ENCODE measurements at regions not wholly inside any gene's neighbourhood (a gene's known extent, or its start where the extent isn't known, plus 50 kb on each side); places are given as distances from the start of the nearest gene placed in this dataset.

DNA sequence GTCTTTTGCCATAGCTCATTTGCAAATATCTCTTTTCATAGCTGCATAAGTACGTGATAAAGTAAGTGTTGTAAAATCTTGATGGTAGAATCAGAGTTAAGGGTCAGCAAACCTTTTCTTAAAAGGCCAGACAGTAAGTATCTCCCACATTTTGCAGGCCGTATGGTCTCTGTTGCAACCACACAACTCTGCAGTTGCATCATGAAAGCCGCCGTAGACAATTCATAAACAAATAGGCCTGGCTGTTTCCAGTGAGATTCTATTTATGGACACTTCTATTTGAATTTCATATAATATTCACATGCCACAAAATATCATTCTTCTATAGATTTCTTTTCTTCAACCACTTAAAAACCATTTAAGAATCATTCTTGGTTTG, 248.5 kb downstream of the TLE3 start:
- Histone ChIP-seq H3K4me3 (ENCODE audit: low read length) (no peak overlapping the region), H3K4me2 (ENCODE audit: low read depth, low read length) (no peak overlapping the region), H3K79me2 (ENCODE audit: low read length) (no peaks in the 10 kb centered on the region), H3K36me3 (replicated peaks; ENCODE audit: insufficient read depth, low read length) (no peaks in the 10 kb centered on the region), H3K4me1 (ENCODE audit: low read length) (no peaks in the 10 kb centered on the region), H3K9ac (ENCODE audit: low read length) (no peak overlapping the region), H4K20me1 (ENCODE audit: insufficient read depth, low read length) (no peaks in the 10 kb centered on the region), H3K9me2 (replicated peaks; ENCODE audit: insufficient read depth, low read length) (no peaks in the 10 kb centered on the region), H3F3A (ENCODE audit: insufficient read depth, low read length) (no peaks in the 10 kb centered on the region), H2AFZ (ENCODE audit: low read length) (no peak overlapping the region), H3K9me3 (replicated peaks; ENCODE audit: insufficient read depth, low read length) (no peaks in the 10 kb centered on the region), H3K27me3 (replicated peaks; ENCODE audit: insufficient read depth, low read length) (no peaks in the 10 kb centered on the region), H3K27ac (ENCODE audit: low read length) (no peak overlapping the region)
- TF ChIP-seq EZH2 (optimal IDR thresholded peaks at IDR 0.05; ENCODE audit: low read depth, low read length) (no peak), EZH2phosphoT487 (IDR thresholded peaks at IDR 0.05; ENCODE audit: low read length) (no peak)
- TF ChIP-seq, protein P1, sequence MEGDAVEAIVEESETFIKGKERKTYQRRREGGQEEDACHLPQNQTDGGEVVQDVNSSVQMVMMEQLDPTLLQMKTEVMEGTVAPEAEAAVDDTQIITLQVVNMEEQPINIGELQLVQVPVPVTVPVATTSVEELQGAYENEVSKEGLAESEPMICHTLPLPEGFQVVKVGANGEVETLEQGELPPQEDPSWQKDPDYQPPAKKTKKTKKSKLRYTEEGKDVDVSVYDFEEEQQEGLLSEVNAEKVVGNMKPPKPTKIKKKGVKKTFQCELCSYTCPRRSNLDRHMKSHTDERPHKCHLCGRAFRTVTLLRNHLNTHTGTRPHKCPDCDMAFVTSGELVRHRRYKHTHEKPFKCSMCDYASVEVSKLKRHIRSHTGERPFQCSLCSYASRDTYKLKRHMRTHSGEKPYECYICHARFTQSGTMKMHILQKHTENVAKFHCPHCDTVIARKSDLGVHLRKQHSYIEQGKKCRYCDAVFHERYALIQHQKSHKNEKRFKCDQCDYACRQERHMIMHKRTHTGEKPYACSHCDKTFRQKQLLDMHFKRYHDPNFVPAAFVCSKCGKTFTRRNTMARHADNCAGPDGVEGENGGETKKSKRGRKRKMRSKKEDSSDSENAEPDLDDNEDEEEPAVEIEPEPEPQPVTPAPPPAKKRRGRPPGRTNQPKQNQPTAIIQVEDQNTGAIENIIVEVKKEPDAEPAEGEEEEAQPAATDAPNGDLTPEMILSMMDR (IDR thresholded peaks at IDR 0.05; ENCODE audit: low read length), result no peak
- DNase-seq, result no peak

DNA sequence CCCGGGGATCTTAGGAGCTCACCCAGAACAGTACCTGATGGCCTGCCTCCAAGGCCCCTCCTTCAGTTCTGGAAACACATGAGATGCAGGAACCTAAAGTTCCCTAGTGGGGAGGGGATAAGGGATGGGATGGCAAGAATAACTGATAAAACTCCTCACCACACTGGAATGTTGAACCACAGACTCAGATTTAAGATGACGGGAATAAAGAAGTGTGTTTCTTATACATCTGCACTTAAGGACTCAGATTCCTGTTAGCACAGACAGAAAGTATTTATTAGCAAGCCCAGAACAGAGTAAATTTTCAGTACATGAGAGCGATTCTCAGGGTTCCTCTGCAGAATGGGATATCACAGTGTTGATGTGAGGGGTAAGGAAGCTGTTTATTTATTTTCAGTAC, 245.2 kb downstream of the TLE3 start:
- no peak overlapping the region for H3K4me2 ChIP-seq (ENCODE audit: low read depth, low read length)
- H3K9me3 ChIP-seq (replicated peaks; ENCODE audit: insufficient read depth, low read length), result no peaks in the 10 kb centered on the region
- H3K27ac ChIP-seq (ENCODE audit: low read length), result no peak overlapping the region
- no peaks in the 10 kb centered on the region for H3K27me3 ChIP-seq (replicated peaks; ENCODE audit: insufficient read depth, low read length)
- no peak for DNase-seq
- no peaks in the 10 kb centered on the region for H3K79me2 ChIP-seq (ENCODE audit: low read length)
- H3K4me1 ChIP-seq (ENCODE audit: low read length), result no peaks in the 10 kb centered on the region
- H3K4me3 ChIP-seq (ENCODE audit: low read length), result no peak overlapping the region
- H4K20me1 ChIP-seq (ENCODE audit: insufficient read depth, low read length), result no peaks in the 10 kb centered on the region
- H3F3A ChIP-seq (ENCODE audit: insufficient read depth, low read length), result no peaks in the 10 kb centered on the region
- H2AFZ ChIP-seq (ENCODE audit: low read length), result no peak overlapping the region
- no peaks in the 10 kb centered on the region for H3K36me3 ChIP-seq (replicated peaks; ENCODE audit: insufficient read depth, low read length)
- no peak overlapping the region for H3K9ac ChIP-seq (ENCODE audit: low read length)
- no peaks in the 10 kb centered on the region for H3K9me2 ChIP-seq (replicated peaks; ENCODE audit: insufficient read depth, low read length)
- TF ChIP-seq, protein P1 (IDR thresholded peaks at IDR 0.05; ENCODE audit: low read length), result no peak
- TF ChIP-seq EZH2phosphoT487 (IDR thresholded peaks at IDR 0.05; ENCODE audit: low read length), result no peak
- no peak for TF ChIP-seq EZH2 (optimal IDR thresholded peaks at IDR 0.05; ENCODE audit: low read depth, low read length)

DNA sequence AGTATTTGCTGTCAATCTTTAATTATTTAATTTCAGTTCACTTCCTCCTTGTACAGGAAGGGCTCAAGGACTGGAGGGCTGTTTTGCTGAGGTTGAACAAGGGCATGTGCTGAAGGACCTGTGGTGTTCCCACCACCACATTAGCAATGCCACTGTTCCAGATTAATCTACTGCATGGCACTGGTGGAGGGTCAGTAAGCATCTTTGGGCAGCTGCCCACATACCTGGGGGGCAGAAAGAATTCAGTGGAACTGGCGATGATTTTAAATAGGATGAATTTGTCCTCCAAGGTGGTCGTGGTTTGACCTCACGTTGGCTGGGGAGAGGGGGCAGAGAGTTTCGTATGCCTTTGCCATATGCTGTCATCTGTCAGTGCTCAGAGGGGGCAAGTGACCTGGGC, 244.8 kb downstream of the TLE3 start:
- Histone ChIP-seq H3K36me3 (replicated peaks; ENCODE audit: insufficient read depth, low read length) (no peaks in the 10 kb centered on the region), H3F3A (ENCODE audit: insufficient read depth, low read length) (no peaks in the 10 kb centered on the region), H2AFZ (ENCODE audit: low read length) (no peak overlapping the region), H4K20me1 (ENCODE audit: insufficient read depth, low read length) (no peaks in the 10 kb centered on the region), H3K79me2 (ENCODE audit: low read length) (no peaks in the 10 kb centered on the region), H3K9me3 (replicated peaks; ENCODE audit: insufficient read depth, low read length) (no peaks in the 10 kb centered on the region), H3K4me2 (ENCODE audit: low read depth, low read length) (no peak overlapping the region), H3K4me3 (ENCODE audit: low read length) (no peak overlapping the region), H3K27ac (ENCODE audit: low read length) (no peak overlapping the region), H3K9me2 (replicated peaks; ENCODE audit: insufficient read depth, low read length) (no peaks in the 10 kb centered on the region), H3K9ac (ENCODE audit: low read length) (no peak overlapping the region), H3K4me1 (ENCODE audit: low read length) (no peaks in the 10 kb centered on the region), H3K27me3 (replicated peaks; ENCODE audit: insufficient read depth, low read length) (no peaks in the 10 kb centered on the region)
- no peak for TF ChIP-seq EZH2phosphoT487 (IDR thresholded peaks at IDR 0.05; ENCODE audit: low read length)
- TF ChIP-seq, protein P1 (IDR thresholded peaks at IDR 0.05; ENCODE audit: low read length), result no peak
- no peak for DNase-seq

Data from MM.1S (cell line).